HG03139 (cell line): ENCODE measurements at regions not wholly inside any gene's neighbourhood (a gene's known extent, or its start where the extent isn't known, plus 50 kb on each side); places are given as distances from the start of the nearest gene placed in this dataset.
"Not testable (repeated sequence)": the region's sequence is repeated elsewhere in the genome, so short reads cannot be mapped to it uniquely, and the experiment has no call there.

Source experiments
- ATAC-seq: cut with Tn5 transposase; IDR thresholded peaks from one replicate; pipeline ENCODE4 v1.9.1; 2021; ENCODE audit not compliant: unreplicated experiment

DNA sequence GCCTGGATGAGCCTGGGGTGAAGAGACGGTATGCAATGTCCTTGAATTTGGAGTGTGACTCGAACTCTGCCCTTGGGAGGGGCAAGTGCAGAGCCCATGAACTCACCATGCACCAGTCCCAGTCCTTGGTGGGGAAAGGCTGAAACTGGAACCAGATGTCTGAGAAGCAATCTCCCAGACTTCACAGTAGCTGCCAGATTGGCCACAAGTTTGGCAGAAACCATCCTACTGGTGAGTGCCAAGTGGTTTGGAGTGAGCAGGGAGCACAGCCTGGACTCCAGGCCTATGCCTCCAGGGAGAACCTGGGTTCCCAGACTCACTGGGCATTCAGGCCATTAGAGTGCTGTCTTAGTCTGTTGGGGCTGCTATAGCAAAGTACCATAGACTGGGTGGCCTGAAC, 99.6 kb upstream of the LYZL1 start:
- ATAC-seq, result no peak

DNA sequence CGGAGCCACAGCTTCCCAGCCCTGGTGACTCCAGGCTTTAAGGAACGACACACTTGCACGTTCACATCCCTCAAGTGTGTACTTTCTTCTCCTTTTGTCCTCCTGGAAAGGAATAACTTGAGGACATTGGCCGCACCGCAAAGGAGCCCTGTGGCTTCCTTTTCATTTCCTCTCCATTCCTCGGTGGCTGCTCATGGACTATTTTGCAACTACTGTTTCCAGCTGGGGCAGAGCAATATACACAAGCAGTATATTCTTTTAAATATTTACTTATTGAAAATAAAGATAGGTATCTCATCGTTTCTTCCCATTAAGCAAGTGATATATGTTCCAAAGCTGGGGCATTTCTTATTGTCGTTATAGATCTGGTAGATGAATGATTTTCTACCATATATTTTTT, 97.2 kb upstream of the LYZL1 start:
- ATAC-seq, result no peak

DNA sequence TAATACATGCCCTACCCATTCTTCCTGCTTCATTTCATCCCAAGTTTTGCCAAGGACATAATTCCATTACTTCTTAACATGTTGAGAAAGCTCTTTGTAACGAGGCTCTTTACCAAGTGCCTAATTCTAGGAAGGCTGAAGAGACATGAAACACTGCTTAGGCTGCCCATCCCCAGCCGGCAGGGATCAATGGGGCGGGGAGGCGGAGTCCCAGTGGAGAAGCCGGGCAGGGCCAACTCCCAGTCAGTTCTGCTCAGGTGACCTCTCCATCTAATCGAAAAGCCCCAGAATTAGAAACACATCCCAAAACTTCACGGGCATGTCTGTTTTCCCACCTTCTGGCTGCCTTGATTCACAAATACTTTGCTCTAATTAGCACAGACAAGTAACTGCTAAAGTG, 89.5 kb upstream of the LYZL1 start:
- ATAC-seq, result no peak

DNA sequence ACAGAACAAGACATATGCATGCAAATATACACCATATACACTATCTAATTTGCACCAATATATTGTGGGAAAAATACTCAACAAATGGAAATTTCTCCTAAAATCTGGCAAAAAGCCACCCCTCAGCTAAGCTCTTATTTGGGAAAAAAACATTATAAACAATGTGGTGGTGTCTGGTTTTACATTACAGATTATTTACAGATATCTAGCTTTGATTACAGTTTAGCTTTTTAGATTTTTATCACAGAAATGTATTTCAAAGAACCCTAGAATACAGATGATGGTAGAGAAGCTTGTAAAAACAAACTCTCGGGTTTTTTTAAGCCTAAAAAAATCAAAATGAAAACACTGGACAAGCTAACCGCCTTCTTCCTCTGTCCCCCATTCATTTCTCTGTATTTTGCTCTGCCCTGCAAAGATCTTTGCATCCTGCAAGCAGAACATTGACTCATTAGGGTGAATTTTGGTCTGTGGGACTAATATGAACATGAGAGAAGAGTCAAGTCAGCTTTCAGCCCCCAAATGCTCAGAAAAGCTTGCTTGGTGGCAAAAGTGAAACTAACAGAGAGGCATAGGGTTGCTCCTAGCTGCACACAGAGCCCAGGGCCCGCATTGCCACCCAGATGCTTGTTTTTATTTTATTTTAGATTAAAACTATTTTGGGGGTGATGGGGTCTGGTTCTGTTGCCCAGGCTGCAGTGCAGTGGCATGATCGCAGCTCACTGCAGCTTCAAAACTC, 88.8 kb upstream of the LYZL1 start:
- ATAC-seq, result no peak

DNA sequence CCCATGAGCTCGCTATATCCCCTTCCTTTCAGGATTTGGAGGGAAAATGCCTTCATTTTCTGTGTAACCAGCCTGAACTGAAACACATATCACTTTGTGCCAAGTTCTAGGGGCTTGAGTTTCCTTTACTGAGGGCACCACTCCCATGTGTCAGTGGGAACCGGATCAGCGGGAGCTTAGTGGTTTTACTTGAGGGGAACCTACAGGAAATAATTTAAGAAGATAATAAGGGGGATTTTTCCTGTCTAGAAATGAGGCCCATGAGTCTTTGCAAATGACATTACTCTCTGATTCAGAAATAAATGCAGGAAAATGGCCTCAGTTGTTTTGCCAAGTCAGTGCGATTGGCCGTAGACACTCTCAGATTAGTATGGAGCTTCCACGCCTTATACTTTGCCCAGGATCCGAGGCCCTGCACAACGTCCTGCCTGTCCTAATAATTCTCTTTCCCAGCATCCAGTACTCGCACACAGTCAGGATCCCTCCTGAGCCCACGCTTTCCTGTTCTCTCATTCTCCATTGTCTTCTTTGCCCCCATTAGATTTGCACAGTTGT, 86.4 kb upstream of the LYZL1 start:
- ATAC-seq, result no peak

DNA sequence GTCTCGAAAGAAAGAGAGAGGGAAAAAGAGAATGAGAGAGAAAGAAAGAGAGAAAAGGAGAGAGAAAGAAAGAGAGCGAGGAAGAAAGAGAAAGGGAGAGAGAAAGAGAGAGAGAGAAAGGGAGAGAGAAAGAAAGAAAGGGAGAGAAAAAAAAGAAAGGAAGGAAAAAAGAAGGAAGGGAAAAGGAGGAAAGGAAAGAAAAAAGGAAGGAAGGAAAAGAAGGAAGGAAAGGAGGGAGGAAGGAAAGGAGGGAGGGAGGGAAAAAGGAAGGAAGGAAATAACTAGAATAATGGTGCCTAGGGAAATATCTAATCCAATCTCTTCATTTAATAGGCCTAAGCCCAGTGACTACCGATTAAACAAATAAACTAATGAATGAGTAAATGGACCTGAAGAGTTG, 85.4 kb upstream of the LYZL1 start:
- ATAC-seq, result no peak

DNA sequence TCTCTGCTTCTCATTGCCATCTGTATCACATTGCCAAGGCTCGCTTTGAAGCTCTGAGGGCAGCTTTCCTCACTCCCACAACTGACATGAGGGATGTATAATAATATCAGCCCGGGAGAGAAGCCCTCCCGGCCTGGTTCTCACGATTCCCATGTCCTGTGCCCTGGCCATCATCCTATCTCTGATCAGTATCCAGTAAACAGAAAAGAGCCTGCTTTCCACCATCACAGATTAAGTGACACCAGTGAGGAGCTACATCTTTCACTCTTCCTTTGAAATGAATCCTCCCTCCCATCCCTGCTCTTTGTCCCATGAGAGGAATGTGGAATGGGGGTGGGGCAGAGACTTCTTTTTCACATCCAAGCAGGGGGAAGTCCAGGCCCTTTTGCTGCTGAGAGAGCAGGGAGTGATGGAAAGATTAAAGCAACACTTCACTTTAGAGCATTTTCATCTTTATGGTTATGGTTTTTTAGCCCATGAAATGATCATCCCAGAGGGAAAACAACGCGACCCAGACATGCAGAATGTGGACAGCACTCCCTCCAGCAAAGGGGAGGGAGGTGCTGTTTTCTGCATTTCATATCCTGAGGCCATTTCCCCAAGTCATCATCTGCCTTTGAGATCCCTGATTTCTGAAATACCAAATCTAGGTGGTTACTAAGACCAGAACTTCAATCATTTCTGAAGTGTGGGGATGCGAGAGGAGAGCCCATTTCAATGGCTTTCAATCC, 84.6 kb upstream of the LYZL1 start:
- no peak for ATAC-seq

DNA sequence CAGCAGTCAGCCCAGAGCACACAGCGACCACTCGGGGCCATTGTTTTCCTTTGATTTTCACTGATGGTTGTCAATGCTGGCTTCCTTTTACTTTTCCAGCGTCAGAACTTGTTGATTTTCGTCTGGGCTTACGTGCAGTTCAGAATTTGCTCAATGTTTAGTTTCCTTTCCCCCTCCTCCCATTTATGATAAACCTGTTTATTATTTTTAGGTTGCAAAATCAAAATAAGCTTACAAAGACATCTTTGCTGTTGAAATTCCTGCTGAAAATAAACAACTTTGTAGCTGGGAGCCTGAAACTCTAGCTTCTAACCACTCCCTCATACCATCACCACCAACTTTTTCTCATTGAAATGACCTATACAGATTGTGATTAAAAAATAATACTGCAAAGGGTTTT, 83.1 kb upstream of the LYZL1 start:
- ATAC-seq, result no peak

DNA sequence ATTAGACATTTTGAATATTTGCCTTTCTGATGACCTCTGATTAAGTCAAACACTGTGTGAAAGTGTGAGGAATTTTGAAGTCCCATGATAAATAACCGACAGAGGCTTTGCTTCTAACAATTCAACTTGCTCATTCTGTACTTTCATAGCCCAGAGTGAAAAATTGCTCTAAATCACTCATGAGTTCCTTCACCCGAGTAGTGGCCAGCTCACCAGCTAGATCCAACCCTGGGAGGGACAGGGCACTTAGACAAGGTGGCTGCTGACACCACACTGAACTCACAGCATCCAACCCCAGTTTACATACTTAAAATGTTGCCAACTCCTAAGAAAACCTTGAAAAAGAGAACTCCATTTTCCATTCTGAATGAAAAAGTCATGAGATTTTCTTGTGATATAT, 80.0 kb upstream of the LYZL1 start:
- ATAC-seq, result no peak

DNA sequence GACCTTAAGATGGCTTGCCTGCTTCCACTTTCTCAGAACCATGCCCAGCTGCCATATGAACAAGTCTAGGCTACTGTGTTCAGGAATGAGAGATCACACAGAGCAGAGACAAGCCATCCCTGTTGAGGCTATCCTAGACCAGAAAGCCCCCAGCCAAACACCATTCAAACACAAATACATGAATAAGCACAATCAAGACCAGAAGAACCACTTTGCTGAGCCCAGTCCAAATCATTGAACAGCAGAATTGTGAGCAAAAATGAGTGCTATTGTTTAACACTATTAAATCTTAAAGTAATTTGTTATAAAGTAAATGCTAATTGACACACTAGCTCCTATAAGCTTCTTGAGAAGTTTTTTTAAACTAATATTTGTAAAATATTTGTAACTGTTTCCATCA, 79.0 kb upstream of the LYZL1 start:
- ATAC-seq, result no peak

DNA sequence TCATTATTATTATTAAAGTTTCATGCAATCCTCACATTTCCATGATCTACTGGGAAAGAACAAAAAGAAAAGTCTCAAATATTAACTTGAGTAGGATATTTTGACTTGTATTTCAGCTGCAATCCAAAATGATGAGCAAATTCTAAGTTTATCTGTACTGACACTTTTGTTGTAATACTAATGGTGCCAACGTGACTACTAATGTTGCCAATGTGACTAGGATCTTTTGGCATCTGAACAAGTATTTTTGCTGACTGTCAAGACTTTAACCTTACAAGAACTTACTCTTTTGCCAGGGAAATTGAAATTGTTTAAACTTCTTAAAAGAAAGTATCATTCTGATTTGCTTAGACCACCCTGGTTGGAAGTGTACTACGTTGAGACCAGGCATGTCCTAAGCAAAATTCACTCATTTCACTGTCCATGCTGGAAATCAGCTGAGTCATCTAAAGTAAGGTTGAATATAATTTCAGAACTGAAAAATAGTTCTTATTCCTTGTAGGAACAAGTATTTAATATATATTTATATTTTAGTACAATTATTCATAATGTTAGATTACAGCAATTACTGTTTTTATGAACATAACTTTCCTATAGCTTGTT, 78.5 kb upstream of the LYZL1 start:
- no peak for ATAC-seq

DNA sequence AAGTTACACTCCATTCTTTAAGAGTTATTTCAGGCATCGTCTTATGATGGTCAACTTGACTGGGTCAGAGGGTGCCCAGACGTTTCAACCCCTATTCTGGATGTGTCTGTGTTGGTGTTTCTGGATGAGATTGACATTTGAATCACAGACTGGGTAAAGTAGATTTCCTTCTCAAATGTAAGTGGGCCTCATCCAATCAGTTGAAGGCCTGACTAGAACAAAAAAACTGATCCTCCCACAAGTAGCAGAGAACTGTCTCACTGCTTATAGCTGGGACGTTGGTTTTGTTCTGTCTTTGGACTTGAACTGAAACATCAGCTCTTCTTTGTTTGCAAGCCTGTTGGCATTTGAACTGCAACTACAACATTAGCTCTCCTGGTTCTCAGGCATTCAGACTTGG, 76.3 kb upstream of the LYZL1 start:
- ATAC-seq, result no peak

DNA sequence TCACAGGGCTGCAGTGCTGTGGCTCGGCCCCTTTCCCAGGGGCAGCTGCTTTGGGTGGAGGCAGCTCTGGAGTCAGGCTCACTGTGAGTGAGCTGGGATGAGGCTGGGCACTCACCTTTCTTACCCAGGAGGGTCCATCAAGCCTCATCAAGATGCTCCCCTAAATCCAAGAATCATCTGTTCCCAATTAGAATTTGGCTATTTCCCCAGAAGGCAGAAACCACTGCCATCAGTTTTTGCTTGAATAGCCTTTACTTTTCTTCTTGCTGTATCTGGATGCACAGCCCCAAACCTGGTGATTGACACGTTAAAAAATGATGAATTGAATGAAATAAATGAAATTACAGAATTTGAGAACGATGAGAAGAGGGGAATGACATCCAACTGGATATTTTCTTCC, 74.3 kb upstream of the LYZL1 start:
- no peak for ATAC-seq

DNA sequence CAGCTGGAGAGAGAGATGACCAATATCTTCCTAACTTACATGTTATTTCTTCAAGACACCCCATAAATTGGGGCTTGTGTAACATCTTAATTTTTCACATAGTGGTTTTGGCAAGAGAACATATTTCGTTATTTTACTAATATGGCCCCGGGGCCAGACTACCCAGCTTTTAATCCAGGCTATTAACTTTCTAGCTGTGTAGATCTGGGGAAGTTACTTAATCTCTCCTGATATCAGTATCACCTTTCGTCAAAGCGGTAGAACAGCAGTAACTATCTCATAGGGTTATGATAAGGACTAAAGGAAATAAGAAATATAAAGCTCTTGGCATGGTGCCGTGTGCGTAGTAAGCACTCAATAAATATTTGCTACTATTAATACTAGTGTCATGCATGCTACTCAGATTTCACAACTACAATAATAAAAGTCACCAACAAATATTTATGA, 71.6 kb upstream of the LYZL1 start:
- ATAC-seq, result no peak

DNA sequence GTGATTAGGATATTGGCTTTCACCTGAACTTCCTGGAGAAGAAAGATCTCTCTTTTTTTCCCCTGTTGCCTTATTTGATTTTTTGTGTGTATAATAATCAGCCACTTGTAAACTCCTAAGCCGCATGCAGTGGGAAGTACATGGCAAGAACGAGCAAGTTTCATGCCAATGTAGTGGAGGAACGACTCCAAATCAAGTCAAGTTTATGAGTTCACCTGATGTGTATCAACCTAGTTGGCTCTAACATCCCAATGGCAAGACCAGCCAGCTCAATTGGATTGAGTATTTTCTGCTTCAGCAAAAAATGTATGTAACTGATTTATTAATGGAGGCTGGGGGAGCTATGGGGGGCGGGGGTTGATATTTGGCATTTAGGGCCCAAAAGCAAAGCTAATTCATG, 65.5 kb upstream of the LYZL1 start:
- no peak for ATAC-seq

DNA sequence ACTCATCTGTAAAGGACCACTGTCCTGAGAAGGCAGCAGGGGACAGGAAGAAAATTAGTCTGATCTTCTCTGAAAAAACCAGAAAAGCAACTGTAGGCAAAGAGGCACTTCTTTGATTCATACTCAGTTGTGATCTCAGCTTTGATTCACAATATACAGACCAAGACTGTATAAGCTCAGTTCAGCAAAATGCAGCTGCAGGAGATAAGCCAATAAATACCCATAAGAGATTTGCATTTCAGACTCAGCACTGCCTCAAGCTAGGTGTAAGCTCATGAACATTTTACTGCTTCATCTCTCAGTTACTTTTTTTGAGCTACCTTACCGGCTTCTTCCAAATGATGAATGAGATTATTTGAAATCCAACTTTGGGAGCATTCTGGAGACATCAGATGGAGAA, 64.2 kb upstream of the LYZL1 start:
- no peak for ATAC-seq

DNA sequence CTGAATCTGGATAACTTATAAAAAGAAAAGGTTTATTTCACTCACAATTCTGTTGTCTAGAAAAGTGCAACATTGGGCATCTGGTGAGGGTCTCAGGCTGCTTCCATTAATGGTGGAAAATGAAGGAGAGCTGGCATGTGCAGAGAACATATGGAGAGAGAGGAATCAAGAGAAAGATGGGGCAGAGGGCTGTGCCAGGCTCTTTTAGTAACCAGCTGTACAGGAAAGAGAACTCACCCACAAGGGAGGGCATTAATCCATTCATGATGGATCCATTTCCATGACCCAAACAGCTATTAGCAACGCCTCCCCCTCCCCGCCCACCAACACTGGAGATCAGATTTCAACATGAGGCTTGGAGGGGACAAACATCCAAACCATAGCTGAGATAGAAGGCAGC, 61.7 kb upstream of the LYZL1 start:
- no peak for ATAC-seq

DNA sequence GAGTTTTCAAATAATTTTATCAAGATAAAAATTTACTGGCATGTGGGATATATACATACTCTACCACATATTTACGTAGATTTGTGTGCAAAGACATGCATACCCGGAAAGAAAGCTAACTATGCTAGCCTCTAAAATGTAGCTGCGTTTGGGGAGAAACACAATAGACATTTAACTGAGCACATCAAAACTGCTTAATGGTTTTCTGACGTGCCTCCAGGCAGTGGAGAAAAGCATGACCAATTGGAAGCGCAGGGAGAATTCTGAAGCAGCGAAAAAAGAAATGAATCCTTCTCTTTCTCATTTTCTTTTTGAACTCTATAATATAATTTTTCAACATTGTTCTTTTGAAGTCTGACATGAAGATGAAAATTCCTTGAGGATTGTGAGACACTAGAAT, 60.3 kb upstream of the LYZL1 start:
- no peak for ATAC-seq

DNA sequence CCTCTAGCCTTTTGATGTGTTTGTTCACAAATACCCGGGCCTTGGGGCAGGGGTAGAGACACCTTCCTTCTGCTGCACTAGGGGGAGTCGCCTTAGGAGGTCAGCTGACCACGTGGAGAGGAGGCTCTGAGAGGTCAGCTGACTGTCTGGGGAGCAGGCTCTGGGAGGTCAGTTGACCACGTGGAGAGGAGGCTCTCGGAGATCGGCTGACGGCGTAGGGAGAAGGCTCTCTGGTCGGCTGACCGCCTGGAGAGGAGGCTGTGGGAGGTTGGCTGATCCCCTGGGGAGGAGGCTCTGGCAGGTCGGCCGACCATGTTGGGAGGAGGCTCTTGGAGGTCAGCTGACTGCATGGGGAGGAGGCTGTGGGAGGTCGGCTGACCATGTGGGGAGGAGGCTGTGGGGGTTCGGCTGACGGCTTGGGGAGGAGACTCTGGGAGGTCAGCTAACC, 59.6 kb upstream of the LYZL1 start:
- no peak for ATAC-seq

DNA sequence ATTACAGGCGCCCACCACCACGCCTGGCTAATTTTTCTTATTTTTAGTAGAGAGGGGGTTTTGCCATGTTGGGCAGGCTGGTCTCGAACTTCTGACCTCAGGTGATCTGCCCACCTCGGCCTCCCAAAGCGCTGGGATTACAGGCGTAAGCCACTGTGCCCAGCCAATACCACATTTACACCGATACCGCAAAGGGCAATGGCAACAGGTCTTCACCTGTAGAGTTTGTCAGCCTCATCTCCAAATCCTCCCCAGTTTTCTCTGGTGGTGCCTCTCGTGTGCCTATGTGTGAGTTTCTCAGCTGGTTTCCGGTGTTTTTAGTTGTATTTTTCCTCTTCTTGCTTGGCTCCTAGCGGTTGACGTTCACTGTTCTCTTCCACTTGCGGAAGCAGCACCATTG, 52.0 kb upstream of the LYZL1 start:
- not testable (repeated sequence) for ATAC-seq

DNA sequence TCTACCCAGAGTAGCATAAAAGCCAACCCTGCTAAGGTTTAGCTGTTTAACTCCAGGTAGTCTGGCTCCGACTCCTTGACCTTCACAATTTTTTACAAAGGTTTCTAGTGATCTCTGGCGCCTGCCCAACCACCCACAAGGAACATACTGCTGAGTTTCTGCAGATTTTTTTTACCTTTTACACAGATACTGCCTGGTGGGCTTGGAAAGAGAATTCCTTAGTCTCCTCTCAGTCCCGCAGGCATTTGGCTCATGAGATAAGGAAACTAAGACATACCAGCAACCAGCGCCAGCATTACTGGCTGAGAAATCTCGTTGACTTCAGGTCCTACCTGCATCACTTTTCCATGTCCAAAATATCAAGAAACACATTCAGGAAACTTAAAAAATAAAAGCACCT, 51.1 kb upstream of the LYZL1 start:
- ATAC-seq, result no peak

DNA sequence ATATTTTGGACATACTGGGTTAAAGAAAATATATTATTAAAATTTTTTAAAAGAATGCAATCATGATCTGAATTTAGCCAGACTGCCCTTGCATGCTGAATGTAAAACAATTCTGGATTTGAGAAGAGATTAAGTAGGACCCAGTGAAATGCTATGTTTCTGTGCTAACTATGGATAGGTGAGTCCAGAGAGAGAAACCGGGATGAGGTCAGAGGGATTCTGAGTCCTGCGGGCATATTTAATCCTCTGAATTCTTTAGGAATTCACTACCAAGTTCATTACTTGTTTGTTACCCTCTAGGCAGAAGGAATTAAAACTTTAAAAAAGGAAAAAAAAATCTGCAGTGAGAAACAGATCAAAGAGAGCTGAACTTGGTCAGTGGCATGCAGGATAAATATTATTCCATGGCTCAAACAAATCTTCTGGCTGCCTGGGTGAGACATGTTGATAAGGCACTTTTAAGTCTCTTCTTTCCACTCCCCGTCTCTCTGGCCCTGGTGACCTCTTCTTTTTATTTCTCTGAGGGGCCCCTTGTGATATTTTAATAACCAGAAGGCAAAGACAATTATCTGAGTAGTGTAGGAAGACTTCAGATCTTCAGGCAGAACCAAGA, 50.2 kb upstream of the LYZL1 start:
- no peak for ATAC-seq
